ENCODE measurements at regions not wholly inside any gene's neighbourhood (a gene's known extent, or its start where the extent isn't known, plus 50 kb on each side); places are given as distances from the start of the nearest gene placed in this dataset.
A peak's percentile ranks its signal among the peaks of the same experiment; 100 is the strongest.
"Not testable (repeated sequence)": the region's sequence is repeated elsewhere in the genome, so short reads cannot be mapped to it uniquely, and the experiment has no call there.

DNA sequence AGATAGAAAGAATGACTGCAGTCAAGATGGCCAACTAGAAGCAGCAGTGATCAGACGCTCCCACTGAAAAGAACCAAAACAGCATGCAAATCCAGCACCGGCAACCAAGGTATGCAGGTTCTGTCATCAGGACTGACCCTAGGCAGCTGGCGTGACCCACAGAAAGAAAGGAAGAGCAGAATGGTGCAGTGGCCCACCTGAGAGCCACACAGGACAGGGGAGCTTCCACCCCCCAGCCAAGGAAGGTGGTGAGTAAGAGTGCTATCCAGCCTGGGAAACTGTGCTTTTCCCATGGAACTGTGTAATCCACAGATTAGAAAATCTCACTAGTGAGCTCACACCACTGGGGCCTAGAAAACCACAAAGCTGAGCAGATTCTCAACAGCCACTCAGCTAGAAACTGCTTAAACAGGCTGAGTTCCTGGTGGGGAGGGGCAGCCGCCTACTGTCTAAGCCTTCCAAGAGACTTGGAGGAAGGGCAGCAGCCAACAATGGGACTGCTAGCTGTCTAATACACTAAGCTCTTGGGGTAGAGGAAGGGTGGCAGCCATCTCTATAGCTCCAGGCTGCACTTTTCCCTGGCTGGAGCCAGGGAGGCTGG, 127.9 kb downstream of the EVA1A start:
- DNase-seq, result no peak

DNA sequence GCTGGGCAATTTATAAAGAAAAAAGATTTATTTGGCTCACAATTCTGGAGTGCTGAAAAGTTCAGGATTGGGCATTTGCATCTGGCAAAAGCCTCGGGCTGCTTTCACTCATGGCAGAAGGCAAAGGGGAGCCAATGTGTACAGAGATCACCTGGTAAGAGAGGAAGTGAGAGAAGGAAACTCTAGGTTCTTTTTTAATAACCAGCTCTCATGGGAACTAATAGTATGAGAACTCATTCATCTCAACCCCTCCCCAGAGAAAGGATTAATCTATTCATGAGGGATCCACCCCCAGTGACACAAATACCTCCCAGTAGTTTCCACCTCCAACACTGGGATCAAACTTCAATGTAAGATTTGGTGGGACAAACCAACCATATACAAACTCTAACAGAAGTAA, 129.0 kb downstream of the EVA1A start:
- DNase-seq, result no peak

DNA sequence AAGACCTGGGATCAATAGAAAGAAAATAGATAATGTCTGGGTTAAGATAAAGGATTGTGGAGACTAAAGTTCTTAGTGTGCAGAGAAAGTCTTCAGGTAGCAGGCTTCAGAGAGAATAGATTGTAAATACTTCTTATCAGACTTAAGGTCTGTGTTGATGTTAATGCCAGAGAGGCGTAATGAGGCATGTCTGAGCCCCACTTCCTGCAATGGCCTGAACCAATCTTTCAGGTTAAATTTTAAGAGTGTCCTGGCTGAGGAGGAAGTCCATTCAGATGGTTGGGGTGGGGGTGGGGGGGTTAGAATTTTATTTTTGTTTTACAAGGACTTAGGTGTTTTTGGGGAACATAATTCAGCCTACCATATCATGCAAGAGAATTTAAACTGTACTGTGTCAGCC, 129.5 kb downstream of the EVA1A start:
- no peak for DNase-seq

DNA sequence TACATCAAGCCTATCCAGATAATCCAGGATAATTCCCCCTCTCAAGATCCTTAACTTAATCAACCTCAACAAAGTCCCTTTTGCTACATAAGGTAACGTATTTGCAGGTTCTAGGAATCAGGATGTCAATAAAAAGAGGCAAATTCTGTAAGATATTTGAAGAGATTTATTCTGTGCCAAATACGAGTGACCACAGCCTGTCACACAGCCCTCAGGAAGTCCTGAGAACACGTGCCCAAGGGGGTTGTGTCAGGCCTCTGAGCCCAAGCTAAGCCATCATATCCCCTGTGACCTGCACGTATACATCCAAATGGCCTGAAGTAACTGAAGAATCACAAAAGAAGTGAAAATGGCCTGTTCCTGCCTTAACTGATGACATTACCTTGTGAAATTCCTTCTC, 130.3 kb downstream of the EVA1A start:
- DNase-seq, result not testable (repeated sequence)

DNA sequence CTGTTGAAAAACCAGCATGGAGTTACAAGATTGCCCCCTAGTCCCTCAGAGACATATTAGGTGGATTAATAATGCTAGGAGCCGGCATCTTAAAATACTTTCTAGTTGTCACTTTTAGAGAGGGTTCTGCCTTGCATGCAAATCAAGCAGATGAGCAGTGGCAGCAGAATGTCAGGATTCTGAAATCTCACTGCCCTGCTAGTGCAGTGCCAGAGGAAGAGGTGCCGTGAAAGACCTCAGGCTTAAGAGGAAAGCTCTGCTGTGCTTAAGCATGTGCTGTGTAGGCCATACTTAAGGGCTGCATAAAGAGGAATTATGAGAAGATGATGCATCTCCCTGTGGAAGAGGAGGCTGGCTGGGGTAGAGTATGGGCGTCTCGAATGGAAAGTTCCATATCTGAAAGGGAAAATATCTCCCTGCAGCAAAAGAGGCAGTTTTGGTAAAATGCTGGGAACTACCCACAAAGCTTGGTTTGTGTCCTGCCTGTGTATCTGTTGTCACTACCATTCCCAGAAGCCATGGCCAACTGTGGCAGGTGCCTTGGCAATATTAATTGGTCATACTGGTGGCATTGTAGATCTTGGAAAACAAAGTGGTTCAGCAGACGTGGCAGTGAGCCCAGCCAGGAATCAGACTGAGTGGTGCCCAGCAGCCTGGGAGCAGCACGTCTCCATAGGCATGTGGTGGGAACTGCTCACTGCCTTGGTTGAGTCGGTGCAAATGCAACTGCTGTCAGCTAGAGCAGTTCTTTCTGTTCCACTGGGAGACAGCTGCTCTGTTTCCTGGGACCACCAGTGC, 131.9 kb downstream of the EVA1A start:
- no peak for DNase-seq

DNA sequence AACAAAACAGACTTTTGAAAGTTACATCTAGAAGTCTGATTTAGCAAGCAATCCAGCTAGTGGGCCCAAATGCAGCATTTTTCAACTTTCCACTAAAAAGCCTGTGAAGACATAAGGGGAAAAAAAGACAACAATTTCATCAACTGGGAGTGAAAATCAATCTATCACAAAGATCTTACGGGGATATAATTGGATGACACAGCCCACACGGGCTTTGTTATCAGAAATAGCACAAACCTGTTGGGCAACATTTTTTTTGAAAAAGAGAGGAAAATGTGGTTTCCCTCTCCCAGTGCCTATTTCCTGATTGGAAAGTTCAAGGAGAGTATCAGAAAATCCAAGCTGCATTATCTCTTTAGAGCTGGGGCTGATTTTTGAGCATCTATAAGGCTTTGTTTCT, 132.7 kb downstream of the EVA1A start:
- no peak for DNase-seq

DNA sequence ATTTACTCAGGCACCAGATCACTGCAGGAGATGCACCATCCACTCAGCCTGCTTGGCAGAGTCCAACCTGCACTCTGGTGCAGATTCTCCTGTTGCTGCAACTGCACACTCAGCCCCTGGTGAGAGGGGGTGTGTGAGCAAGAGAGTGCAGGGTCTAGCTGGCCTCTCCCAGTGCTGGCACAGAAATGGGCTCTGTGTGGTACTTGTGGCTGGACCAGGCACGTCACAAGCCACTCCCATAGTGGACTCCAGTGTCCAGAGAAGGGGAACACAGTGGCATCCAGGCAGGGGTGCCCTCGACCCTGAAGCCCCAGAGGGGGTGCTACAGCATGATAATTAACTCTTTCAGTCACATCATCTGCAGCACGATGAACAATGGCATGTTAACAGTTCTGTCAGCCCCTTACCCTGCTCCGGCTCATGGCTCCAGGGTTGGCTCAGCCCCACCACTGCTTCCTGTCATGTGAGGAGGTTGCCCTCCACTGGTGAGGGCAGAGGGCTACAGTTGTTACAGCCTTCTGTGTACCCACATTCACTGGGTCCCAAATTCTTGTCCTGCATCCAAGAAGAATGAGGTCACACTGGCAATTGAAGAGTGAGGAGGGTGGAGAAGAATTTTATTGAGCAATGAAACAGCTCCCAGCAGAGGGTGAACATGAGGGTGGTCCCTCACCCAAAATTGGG, 135.7 kb downstream of the EVA1A start:
- DNase-seq, result no peak

DNA sequence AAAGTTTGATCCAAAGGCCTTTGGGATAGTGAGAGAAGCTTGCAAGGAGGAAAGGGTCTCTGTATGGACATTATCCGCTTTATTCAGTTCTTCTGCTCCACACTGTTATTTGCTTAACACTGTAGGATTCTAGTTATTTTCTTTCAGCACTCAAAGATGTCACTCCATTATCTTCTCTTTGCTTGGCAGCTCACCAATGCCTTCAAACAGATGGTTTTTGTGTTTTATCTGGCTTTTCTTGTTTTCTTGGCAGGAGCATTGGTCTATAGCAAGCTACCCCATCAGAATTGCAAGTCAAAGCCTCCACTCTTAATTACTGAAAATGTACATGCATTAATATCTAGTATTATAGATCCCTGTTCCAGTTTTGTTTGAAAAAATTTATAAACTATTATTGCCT, 138.8 kb downstream of the EVA1A start:
- DNase-seq, result no peak

DNA sequence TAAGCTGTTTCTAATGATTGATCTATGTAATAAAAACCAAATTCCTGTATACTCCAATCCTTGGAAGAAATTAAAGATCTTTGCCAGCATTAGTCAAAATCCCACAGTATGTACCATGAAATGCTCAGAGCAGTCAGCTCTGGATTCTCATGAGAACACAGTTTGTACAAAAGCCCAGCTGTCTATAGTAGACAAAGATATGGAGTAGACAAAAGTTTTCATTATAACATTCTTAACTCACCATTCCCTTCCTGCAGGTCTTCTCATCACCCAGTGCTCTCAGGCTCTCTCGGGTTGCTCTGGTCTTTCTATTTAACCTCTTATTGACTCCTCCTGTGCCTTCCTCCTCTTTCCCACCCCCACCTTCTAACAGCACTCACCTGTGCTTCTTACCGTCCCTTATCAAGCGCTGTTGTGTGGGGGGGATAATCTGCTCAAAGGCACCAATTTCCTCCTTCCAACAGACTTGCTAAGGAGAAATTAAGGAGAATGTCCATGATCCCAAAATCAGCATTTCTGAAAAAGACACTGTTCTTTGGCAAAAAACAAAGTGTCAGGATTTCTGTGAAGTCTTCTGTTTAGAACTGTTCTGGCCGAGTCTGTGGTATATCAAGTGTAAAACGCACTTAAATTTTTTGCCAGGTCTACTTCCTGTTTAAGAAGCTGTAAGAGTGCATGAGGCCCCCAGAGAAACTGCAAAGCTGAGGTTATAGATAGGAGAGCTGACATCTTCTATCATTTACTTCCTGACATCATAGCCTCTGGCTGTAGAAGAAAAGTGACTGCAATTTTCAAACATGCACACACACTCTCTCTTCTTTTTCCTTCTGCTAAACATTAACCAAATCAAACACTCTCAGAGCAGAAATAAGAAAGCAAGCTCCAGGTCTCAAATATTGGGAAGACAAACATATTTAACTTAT, 144.1 kb downstream of the EVA1A start:
- no peak for DNase-seq

DNA sequence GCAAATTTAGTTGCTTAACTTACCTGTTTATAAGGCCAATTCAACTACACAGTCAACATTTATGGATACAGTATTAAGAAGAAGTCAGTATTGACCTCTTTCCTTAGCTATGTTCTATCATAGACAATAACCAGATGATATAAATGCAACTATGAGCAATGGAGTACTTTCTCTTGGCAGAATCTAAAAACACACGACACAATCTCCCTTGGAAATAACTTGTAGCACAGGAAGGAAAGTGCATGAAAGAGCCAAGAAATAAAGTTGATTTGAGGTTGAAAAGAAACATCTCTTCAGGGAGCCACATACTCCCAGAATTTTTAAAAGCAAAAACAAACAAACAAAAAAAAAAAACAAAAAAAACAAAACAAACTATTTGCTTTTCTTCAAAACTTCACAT, 145.0 kb downstream of the EVA1A start:
- no peak for DNase-seq

DNA sequence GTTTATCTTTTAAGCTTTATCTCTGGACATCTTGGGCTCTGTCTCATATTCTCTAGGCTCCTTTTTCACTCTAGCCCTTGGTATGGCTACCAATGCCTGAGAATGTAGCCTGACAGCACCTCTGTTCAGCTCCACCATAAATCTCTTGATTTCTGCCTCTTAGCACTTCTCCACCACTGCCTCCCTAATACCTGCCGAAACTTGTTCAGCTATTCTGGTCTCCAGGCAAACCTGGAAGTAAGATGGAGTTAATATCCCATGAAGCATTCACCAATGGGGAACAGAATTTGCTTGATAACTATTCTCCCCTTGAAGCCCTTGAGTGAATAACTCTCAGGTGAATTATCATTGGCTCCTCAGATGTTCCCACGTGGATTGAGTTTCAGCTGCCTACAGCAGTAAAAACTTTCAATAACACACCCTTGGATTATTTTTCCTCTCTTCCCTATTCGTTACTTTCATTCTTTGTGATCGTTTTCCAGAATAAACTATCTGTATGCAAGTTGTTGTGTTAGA, 145.6 kb downstream of the EVA1A start:
- no peak for DNase-seq

DNA sequence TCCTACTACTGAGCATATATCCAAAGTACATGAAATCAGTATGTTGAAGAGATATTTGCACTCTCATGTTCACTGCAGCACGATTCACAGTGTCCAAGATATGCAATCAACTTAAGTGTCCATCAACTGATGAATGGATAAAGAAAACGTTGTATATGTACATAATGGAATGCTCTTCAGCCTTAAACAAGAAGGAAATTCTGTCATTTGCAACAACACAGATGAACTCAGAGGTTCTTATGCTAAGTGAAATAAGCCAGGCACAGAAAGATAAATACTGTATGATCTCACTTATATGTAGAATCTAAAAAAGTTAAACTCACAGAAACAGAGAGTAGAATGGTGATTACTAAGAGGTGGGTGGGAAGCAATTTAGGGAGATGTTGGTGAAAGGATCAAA, 149.2 kb downstream of the EVA1A start:
- no peak for DNase-seq

DNA sequence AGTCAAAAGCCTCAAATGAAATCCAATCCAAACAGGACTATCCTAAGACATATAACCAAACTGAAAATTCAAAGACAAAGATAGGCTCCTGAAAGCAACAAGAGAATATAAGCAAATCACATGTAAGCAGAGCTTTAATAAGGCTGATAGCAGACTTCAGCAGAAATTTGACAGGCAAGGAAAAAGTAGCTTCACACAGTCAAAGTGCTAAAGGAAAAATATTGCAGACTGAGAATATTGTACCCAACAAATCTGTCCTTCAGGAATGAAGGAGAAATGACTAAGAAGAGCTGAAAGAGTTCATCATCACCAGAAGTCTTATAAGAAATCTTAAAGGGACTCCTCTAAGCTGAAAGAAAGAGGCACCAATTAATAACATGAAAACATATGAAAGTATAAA, 150.0 kb downstream of the EVA1A start:
- no peak for DNase-seq

DNA sequence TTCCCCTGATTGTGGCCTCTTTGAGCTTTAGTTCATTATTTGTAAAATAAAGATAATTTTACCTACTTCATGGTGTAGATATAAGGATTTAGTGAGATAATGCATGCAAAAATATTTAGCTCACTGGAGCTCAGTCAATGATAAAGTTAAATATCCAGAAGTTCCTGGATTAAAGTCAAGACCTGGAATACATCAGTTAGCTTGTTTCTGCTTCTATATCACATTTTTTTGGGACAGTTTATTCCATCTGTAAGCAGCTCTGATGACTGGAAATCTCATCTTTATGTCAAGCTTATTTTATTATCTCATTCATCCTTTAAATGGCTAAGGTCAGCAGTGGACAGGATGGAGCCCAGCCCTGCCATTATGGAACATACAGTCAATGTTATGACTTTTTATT, 152.0 kb downstream of the EVA1A start:
- no peak for DNase-seq

DNA sequence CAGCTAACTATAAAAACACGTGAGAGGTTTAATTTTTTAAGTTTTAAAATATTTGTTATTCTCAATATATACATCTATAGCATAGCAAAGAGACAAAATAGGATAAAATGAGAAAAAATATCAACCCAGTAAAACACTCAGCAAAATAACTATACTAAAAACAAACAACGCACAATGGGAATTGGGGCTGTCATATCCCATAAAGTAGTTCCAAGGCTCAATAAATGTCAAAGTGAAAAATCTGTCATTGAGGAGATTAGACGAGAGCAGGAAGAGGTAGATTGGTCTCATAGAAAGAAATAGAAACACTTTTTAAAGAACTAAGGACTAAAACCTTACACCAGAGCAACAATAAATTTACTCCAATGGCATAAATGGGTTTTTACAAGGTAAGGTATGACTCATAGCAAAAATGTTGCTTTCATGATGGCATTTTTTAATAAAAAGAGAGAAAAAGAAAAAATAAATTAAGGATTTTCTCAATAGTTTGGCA, 153.7 kb downstream of the EVA1A start:
- no peak for DNase-seq

DNA sequence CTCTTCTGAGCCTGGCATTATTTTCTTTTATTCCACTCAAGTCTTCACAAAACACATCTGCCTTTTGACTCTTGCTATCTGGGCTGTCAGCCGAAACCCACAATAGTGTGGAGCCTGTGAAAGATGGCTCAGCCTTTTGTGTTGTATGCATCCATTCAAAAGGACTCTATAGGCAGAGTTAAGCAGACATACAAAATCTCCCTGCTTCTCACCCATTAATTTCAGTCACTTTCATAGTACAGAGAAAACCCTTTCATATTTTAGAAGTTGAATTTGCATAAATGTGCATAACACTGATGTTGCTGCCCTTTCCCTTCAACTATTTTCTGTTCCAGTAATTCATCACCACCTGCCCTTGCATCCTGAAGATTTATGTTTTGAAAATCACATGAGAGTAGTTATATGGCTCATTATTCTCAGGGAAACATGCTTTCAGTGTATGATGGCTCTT, 154.6 kb downstream of the EVA1A start:
- no peak for DNase-seq

DNA sequence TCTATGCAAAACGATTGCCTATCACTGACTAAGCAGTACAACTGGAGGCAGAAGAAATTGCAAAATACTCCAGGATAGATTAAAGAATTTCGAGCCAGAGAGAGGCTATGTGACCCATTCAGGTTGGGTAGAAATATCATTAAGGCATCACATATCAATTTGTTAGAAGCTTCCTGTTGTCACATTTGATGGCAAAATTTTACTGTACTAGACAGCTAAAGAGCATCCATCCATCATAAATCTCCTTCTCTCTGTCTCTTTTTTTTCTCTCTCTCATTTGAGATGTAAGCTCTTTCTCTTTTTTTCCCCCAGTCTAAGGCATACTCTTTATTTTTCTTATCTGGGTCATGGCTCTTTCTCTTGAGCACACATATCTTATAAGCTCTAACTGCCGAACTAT, 155.7 kb downstream of the EVA1A start:
- DNase-seq, result no peak

DNA sequence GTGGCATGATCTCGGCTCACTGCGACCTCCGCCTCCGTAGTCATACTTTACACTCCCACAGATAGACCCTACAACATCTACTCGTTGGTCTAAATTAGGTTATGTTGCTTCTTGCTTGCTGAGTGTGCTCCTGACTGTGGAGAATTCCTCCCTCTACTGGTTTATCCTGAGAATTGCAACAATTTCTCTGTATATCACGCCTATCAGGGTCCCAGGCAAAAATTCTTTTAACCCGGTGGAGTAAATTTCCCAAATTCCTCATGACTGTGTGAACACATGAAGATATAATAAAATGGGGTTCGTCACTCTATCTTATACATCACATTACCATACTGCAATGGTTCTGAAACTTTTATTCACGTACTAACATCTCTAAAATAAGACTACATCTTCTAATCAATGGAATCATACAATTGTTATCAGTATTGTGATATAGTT, 156.7 kb downstream of the EVA1A start:
- DNase-seq, result peak; percentile 27

DNA sequence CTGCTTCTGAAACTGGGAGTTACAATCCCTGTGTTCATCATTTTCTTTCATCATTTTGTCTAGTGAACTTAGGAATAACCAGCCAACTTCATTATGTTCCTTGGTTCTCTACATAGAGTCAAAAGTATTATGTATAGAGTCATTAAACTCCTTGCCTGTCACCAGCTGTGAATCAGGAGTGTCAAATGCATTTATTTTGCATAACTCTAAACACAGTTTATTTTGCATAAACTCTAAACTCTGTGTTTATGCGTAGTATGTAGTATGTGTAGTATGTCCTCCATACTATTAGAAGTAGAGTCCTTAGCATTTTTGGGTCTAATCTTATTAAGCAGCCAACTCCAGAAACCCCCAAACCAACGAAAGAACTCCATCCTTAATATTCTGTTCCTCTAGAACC, 164.4 kb downstream of the EVA1A start:
- no peak for DNase-seq

DNA sequence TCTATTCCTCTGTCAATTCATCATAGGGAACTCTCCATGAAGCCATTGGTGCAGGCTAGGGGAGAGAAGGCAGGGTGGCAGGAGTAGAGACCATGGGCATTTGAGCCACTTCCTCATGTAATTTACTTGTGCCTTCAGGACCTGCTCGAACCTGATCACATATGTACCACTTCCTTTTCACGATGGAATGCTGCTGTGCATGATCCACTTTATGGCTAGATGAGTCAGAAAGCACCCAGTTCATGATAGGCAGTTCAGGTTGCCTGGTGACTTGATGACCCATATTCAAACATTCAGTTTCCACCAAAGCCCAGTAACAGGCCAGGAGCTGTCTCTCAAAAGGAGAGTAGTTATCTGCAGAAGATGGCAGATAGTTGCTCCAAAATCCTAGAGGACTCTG, 166.0 kb downstream of the EVA1A start:
- not testable (repeated sequence) for DNase-seq

DNA sequence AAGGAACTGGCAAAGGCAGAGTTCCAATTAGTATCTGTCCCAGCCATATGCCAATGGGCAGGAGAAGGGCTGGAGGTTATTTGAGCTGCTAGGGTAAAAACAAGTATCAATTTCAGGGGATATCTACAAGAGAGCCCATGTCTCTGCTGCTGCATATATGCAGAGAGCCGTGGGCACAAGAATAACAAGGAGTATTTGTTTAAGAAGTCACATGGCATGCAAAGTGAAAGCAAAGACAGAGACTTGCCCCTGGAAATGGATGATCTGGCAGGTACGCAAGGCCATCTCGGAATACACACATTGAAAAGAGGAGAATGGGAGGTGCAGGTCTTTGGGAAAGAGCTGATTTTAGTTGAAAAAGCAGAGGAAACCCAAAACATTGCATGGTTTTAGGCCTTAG, 170.6 kb downstream of the EVA1A start:
- no peak for DNase-seq

DNA sequence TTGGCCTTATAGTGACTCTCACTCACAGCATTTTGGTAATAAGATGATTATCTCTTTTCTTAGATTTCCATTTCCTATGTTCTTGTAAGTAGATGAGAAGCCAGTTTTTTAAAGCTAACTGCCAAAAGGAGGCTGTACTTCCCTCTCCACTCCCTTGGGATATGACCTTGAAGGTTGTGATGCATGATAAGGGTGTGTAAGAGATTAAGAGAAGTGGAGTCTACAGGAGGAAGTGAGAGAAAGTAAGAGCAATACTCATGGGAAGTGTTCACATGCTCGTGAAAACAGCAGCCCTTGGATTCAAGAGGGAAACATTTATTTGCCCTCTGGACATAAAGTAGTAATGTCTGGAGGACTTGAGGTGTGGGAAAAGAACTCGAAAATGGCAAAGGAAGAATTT, 171.5 kb downstream of the EVA1A start:
- DNase-seq, result no peak

DNA sequence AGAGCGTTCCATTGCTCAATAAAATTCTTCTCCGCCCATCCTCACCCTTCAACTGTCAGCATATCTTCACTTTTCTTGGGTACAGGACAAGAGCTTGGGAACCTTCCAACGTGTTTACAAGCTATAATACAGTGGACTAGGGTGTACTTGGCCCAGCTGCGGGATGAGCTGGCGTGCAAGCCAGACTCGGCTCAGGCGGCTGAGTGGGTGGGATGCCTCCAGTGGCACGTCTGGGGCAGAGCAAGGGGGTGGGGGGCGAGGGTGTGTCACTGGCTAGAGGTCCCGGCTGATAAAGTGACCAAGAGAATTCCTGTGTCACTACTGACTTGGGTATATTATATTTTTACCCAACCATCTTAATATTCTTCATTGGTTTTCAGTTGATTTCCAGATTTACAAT, 179.7 kb downstream of the EVA1A start:
- DNase-seq, result no peak
